Upper lobe of right lung (tissue), 1 donor: ENCODE measurements at regions not wholly inside any gene's neighbourhood (a gene's known extent, or its start where the extent isn't known, plus 50 kb on each side); places are given as distances from the start of the nearest gene placed in this dataset.

ENCODE experiments used
- ATAC-seq: fragments of 200-7000 bp; cut with Tn5 transposase; one replicate; pipeline ENCODE4 v1.9.1; 2020; ENCODE audit warnings: mild to moderate bottlenecking, moderate library complexity
- DNase-seq: peaks from one replicate; pipeline ENCODE4 v3.0.0-alpha.2; 2020
- H3K27ac ChIP-seq: fragments of 200-600 bp; one replicate; pipeline ENCODE4 v1.8.0; 2022
- H3K27me3 ChIP-seq: fragments of 200-600 bp; one replicate; pipeline ENCODE4 v1.8.0; 2022; ENCODE audit warnings: mild to moderate bottlenecking
- H3K36me3 ChIP-seq: fragments of 200-600 bp; one replicate; pipeline ENCODE4 v1.8.0; 2022
- H3K4me1 ChIP-seq: fragments of 200-600 bp; one replicate; pipeline ENCODE4 v1.8.0; 2022
- H3K4me3 ChIP-seq: fragments of 200-600 bp; one replicate; pipeline ENCODE4 v1.8.0; 2022; ENCODE audit warnings: mild to moderate bottlenecking
- H3K9me3 ChIP-seq: fragments of 200-600 bp; one replicate; pipeline ENCODE4 v1.8.0; 2022
- intact Hi-C: fragments of 100-400 bp; cut with DNase I; formaldehyde crosslinking; loops from one replicate; pipeline ENCODE4 v1.11.0; 2022
- TF ChIP-seq, protein P1 (sequence below): fragments of 200-600 bp; IDR thresholded peaks from one replicate; pipeline ENCODE4 v1.8.0; 2022; ENCODE audit warnings: antibody characterized with exemption
- donor health status: DM: no; HTN: yes; CAD: no; lungs with severe emphysema.

DNA sequence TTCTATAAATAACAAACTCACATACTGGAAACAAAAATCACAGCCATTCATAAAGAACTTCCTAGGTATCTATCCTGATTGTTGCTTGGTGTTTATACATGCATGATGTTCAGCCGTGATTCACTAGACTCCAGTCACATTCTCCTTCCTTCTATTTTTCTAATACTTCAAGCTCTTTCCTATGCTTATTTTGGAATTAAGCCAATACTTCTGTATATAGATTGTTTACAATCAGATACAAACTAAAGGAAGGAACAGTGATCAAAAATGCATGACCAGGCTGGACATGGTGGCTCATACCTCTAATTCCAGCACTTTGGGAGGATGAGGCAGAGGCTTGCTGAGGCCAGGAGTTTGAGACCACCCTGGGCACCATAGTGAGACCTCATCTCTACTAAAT, 377.5 kb upstream of the IRAK1BP1 start:
- intact Hi-C loops = no loop called here

DNA sequence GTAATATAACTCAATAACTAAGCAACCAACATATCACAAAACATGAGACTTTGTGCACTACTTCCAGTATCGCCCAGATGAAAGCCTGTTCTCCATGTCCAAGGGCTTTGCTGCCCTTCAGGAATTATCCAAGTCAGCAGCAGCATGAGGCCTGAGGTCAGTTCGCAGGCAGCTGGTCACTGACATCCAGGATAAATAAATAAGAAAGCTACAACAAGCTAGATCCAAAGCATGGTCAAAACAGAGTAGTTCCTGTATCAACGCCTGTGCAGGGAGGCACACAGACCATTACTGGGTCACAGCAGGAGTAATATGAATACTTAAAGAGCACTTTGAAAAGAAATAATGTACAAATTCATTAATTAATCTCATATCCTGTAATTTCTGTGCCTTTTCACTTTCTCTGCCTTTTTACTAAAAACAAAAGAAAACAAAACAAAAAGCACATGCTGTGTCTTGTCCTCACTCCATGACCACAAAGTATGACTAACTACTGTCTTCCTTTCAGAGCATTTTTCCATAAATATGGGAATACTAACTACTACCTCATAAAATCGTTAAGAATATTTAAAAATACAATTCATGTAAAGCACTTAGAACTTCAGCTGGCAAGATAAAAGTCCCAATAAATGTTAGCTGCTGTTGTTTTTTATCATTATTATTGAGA, 374.9 kb upstream of the IRAK1BP1 start:
- ATAC-seq (no peak), DNase-seq (no peak)
- Histone ChIP-seq H3K4me3 (no peak overlapping the region), H3K9me3 (no peaks in the 10 kb centered on the region), H3K36me3 (no peaks in the 10 kb centered on the region), H3K27me3 (no peaks in the 10 kb centered on the region), H3K27ac (no peak overlapping the region), H3K4me1 (no peaks in the 10 kb centered on the region)
- intact Hi-C loops = no loop called here
- TF ChIP-seq, protein P1, sequence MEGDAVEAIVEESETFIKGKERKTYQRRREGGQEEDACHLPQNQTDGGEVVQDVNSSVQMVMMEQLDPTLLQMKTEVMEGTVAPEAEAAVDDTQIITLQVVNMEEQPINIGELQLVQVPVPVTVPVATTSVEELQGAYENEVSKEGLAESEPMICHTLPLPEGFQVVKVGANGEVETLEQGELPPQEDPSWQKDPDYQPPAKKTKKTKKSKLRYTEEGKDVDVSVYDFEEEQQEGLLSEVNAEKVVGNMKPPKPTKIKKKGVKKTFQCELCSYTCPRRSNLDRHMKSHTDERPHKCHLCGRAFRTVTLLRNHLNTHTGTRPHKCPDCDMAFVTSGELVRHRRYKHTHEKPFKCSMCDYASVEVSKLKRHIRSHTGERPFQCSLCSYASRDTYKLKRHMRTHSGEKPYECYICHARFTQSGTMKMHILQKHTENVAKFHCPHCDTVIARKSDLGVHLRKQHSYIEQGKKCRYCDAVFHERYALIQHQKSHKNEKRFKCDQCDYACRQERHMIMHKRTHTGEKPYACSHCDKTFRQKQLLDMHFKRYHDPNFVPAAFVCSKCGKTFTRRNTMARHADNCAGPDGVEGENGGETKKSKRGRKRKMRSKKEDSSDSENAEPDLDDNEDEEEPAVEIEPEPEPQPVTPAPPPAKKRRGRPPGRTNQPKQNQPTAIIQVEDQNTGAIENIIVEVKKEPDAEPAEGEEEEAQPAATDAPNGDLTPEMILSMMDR = no peak

More for the DNA sequence above, 377.5 kb upstream of the IRAK1BP1 start:
- no peak for ATAC-seq
- no peaks in the 10 kb centered on the region for H3K27me3 ChIP-seq
- DNase-seq = no peak
- no peak overlapping the region for H3K4me3 ChIP-seq
- H3K9me3 ChIP-seq = no peaks in the 10 kb centered on the region
- H3K36me3 ChIP-seq = no peaks in the 10 kb centered on the region
- TF ChIP-seq, protein P1 = no peak
- H3K4me1 ChIP-seq = no peaks in the 10 kb centered on the region
- H3K27ac ChIP-seq = no peak overlapping the region

DNA sequence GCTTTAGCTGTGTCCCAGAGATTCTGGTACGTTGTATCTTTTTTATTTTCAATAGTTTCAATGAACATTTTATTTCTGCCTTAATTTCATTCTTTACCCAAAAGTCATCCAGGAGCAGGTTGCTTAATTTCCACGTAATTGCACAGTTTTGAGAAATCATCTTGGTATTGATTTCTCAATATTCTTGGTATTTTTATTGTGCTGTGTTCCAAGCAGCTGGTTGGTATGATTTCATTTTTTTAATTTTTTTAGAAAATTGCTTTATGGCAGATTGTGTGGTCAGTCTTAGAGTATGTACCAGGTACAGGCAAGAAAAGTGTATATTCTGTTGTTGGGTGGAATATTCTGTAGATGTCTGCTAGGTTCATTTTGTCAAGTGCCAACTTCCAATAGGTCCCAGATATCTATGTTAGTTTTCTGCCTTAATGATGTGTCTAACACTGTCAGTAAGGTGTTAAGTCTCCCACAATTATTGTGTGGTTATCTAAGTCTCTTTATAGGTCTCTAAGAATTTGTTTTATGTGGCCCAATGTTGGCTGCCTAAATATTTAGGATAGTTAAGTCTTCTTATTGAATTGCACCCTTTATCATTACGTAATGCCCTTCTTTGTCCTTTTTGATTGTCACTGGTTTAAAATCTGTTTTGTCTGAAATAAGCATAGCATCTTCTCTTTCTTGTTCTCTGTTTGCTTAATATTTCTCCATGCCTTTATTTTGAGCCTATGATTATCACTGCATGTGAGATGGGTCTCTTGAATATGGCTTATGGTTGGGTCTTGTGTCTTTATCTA, 366.9 kb upstream of the IRAK1BP1 start:
- intact Hi-C loops = loop anchor here (10.0 kb wide), 1 partner anchor 366 kb away; no protein-coding TSS in a partner anchor
- no peak overlapping the region for H3K4me3 ChIP-seq
- no peaks in the 10 kb centered on the region for H3K9me3 ChIP-seq
- no peaks in the 10 kb centered on the region for H3K27me3 ChIP-seq
- H3K27ac ChIP-seq = no peak overlapping the region
- TF ChIP-seq, protein P1 = no peak
- no peaks in the 10 kb centered on the region for H3K36me3 ChIP-seq
- DNase-seq = no peak
- H3K4me1 ChIP-seq = no peaks in the 10 kb centered on the region
- no peak for ATAC-seq

DNA sequence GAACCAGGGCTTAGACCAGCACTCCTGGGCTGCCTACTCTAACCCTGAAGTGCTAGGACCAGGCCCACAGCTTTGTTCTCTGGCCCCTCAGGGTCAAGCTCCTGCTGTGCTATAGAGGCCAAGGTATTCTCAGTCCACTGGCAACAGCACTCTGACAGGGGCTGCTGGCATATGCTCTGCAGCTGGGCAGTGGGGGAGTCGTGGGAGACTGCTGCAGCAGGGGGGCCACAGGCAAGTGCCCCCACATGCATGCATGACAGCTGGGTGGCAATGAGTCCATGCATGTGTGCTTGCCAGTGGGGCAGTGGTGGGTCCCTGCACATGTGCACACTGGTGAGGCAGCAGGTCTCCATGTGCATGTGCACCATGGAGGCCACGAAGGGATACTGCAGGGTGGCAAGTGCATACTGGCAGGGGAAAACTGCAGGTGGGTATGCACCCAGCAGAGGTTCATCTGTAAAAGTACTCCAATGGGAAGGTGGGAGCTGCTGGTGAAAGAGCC, 364.9 kb upstream of the IRAK1BP1 start:
- peak; percentile 15 for ATAC-seq
- TF ChIP-seq, protein P1 = no peak
- Histone ChIP-seq H3K4me3 (no peak overlapping the region), H3K27me3 (no peaks in the 10 kb centered on the region), H3K27ac (no peak overlapping the region), H3K4me1 (no peaks in the 10 kb centered on the region), H3K36me3 (no peaks in the 10 kb centered on the region), H3K9me3 (no peaks in the 10 kb centered on the region)
- intact Hi-C loops = loop anchor here (10.0 kb wide), 1 partner anchor 368 kb away; no protein-coding TSS in a partner anchor
- no peak for DNase-seq

DNA sequence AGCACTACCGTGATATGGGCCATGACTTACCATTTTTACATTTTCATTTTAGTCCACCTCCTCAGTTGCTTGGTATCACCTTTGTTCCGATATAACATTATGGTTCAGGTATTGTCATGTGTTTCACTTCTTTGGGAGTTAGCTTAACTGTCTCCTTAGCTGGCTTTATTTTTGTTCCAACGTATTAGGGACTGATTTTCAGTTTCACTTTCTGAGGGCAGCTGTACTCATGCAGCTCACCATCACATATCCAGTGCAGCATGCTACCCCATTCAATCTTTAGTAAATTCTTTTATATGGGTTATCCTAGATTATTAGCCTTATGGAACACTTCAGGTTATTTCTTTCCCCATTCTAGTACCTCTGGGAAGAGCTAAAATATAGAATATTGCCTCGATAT, 362.2 kb upstream of the IRAK1BP1 start:
- ATAC-seq (no peak), DNase-seq (no peak)
- H3K27ac ChIP-seq = no peak overlapping the region
- H3K4me3 ChIP-seq = no peak overlapping the region
- H3K27me3 ChIP-seq = no peaks in the 10 kb centered on the region
- intact Hi-C loops = loop anchor here (10.0 kb wide), 1 partner anchor 370 kb away; no protein-coding TSS in a partner anchor
- no peaks in the 10 kb centered on the region for H3K36me3 ChIP-seq
- TF ChIP-seq, protein P1 = no peak
- no peaks in the 10 kb centered on the region for H3K4me1 ChIP-seq
- no peaks in the 10 kb centered on the region for H3K9me3 ChIP-seq
